ENCODE measurements at regions not wholly inside any gene's neighbourhood (a gene's known extent, or its start where the extent isn't known, plus 50 kb on each side); places are given as distances from the start of the nearest gene placed in this dataset.

- no peak for TF ChIP-seq CTCF (IDR thresholded peaks at IDR 0.05)
- no peak for TF ChIP-seq EP300 (IDR thresholded peaks at IDR 0.05)
- no peak for TF ChIP-seq POLR2A (IDR thresholded peaks at IDR 0.05)
- no peak for TF ChIP-seq POLR2AphosphoS5 (IDR thresholded peaks at IDR 0.05)
Measured at GRCh38 chr6:140567466-140567865, 1193.0 kb upstream of the CITED2 start.
